Type B pancreatic cell (in vitro differentiated cells): ENCODE measurements at regions not wholly inside any gene's neighbourhood (a gene's known extent, or its start where the extent isn't known, plus 50 kb on each side); places are given as distances from the start of the nearest gene placed in this dataset.
A peak's percentile ranks its signal among the peaks of the same experiment; 100 is the strongest.

Experiments used
- DNase-seq: peaks from one replicate; pipeline ENCODE4 v3.0.0; 2021; ENCODE audit warnings: mixed read lengths; ENCODE audit not compliant: unreplicated experiment; ENCODE audit errors: extremely low spot score
- H3K27ac Mint-ChIP-seq: 2 replicates; pipeline ENCODE4 v1.8.0; 2021; ENCODE audit warnings: mild to moderate bottlenecking, mixed read lengths
- H3K27me3 Mint-ChIP-seq: 2 replicates; pipeline ENCODE4 v1.8.0; 2021; ENCODE audit warnings: mixed read lengths
- H3K36me3 Mint-ChIP-seq: 2 replicates; pipeline ENCODE4 v1.8.0; 2021; ENCODE audit warnings: mixed read lengths
- H3K4me1 Mint-ChIP-seq: one replicate; pipeline ENCODE4 v1.8.0; 2021; ENCODE audit warnings: mixed read lengths; ENCODE audit not compliant: unreplicated experiment
- H3K4me3 Mint-ChIP-seq: 2 replicates; pipeline ENCODE4 v1.8.0; 2021; ENCODE audit warnings: mild to moderate bottlenecking, mixed read lengths
- H3K9me3 Mint-ChIP-seq: 2 replicates; pipeline ENCODE4 v1.8.0; 2021; ENCODE audit warnings: mixed read lengths
- TF ChIP-seq, protein P1 (sequence below): fragments of 200-600 bp; sonication (generic); conservative IDR thresholded peaks from 2 replicates; pipeline ENCODE4 v1.5.0; 2021; ENCODE audit warnings: antibody characterized with exemption, mild to moderate bottlenecking

GRCh38 chr17:13728781-13729180 lies 127.1 kb upstream of the HS3ST3A1 start:
- TF ChIP-seq, protein P1, sequence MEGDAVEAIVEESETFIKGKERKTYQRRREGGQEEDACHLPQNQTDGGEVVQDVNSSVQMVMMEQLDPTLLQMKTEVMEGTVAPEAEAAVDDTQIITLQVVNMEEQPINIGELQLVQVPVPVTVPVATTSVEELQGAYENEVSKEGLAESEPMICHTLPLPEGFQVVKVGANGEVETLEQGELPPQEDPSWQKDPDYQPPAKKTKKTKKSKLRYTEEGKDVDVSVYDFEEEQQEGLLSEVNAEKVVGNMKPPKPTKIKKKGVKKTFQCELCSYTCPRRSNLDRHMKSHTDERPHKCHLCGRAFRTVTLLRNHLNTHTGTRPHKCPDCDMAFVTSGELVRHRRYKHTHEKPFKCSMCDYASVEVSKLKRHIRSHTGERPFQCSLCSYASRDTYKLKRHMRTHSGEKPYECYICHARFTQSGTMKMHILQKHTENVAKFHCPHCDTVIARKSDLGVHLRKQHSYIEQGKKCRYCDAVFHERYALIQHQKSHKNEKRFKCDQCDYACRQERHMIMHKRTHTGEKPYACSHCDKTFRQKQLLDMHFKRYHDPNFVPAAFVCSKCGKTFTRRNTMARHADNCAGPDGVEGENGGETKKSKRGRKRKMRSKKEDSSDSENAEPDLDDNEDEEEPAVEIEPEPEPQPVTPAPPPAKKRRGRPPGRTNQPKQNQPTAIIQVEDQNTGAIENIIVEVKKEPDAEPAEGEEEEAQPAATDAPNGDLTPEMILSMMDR = no peak
- Mint-ChIP-seq H3K9me3 (peaks cover 20% of the 10 kb centered on the region), H3K36me3 (no peaks in the 10 kb centered on the region), H3K27ac (no peak overlapping the region), H3K4me3 (no peak overlapping the region), H3K27me3 (no peaks in the 10 kb centered on the region), H3K4me1 (peaks cover 4% of the 10 kb centered on the region)
- no peak for DNase-seq

DNA sequence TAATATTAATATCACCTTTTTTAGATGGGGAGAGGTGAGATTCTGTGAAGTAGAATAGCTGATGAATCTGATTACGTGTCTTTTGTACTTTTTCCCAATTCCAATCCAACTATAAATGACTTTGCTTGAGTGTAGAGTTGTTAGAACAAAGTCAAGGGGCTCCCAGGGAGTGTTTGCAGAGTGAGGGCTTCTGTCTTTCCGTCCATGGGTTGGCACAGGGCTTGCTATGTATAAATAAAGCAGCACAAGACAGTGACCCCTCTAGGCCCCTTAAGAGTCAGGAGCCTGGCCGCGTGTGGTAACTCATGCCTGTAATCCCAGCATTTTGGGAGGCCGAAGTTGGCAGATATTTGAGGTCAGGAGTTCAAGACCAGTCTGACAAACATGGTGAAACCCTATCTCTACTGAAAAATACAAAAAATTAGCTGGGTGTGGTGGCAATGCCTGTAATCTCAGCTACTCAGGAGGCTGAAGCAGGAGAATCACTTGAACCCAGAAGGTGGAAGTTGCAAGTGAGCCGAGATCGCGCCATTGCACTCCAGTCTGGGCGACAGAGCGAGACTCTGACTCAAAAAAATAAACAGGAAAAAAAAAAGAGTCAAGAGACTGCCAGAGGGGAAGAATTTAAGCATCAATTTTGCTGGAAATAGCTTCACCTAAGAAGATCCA lies 127.9 kb upstream of the HS3ST3A1 start:
- Mint-ChIP-seq H3K36me3 (no peaks in the 10 kb centered on the region), H3K27me3 (no peaks in the 10 kb centered on the region), H3K27ac (no peak overlapping the region), H3K4me1 (peaks cover 4% of the 10 kb centered on the region), H3K4me3 (no peak overlapping the region), H3K9me3 (peaks cover 20% of the 10 kb centered on the region)
- DNase-seq = no peak
- TF ChIP-seq, protein P1 = no peak

- TF ChIP-seq, protein P1 = no peak
- DNase-seq = no peak
- peaks cover 19% of the 10 kb centered on the region for H3K9me3 Mint-ChIP-seq
- H3K27ac Mint-ChIP-seq = no peak overlapping the region
- H3K4me1 Mint-ChIP-seq = peaks cover 5% of the 10 kb centered on the region
- H3K36me3 Mint-ChIP-seq = no peaks in the 10 kb centered on the region
- no peak overlapping the region for H3K4me3 Mint-ChIP-seq
- no peaks in the 10 kb centered on the region for H3K27me3 Mint-ChIP-seq
These were observed 133.2 kb upstream of the HS3ST3A1 start for GRCh38 chr17:13734880-13735279.

DNA sequence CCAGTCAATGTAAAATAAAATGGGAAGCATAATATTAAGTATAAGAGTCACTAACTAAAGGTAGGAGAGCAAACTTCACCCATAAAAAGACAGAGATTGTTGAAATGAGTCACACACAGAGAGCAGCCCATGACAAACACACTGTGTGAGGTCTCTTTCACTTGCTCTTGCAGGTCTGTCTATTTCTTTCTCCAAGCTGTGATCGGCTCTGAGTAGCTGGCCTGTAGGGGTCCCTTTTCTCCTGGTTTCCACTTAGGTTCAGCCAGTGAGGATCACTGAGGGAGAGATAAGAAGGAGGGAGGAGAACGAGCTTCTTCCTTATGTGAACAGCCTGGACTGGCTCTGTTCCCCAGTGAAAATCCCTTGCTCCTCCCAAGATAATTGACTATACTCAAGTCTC lies 133.7 kb upstream of the HS3ST3A1 start:
- Mint-ChIP-seq H3K27ac (no peak overlapping the region), H3K36me3 (no peaks in the 10 kb centered on the region)
- no peak for DNase-seq

GRCh38 chr17:13735861-13736260 lies 134.1 kb upstream of the HS3ST3A1 start:
- peaks cover 15% of the 10 kb centered on the region for H3K9me3 Mint-ChIP-seq
- H3K27me3 Mint-ChIP-seq = no peaks in the 10 kb centered on the region
- no peak for DNase-seq
- H3K36me3 Mint-ChIP-seq = no peaks in the 10 kb centered on the region
- H3K4me3 Mint-ChIP-seq = no peak overlapping the region
- H3K27ac Mint-ChIP-seq = no peak overlapping the region
- TF ChIP-seq, protein P1 = no peak
- H3K4me1 Mint-ChIP-seq = peaks cover 5% of the 10 kb centered on the region

More for the DNA sequence above, 133.7 kb upstream of the HS3ST3A1 start:
- TF ChIP-seq, protein P1 = peak; percentile 26
- H3K4me3 Mint-ChIP-seq = no peak overlapping the region
- peaks cover 15% of the 10 kb centered on the region for H3K9me3 Mint-ChIP-seq
- H3K27me3 Mint-ChIP-seq = no peaks in the 10 kb centered on the region
- H3K4me1 Mint-ChIP-seq = peaks cover 5% of the 10 kb centered on the region
